Left lung (tissue), 4 donors: ENCODE measurements at regions not wholly inside any gene's neighbourhood (a gene's known extent, or its start where the extent isn't known, plus 50 kb on each side); places are given as distances from the start of the nearest gene placed in this dataset.

ENCODE experiments used
- ATAC-seq: fragments of 200-7000 bp; cut with Tn5 transposase; one replicate; pipeline ENCODE4 v1.9.1; 2020; ENCODE audit warnings: moderate library complexity
- DNase-seq, 4 donors: peaks; one replicate each; pipeline ENCODE4 v3.0.0-alpha.2; 2013 to 2020
- H3K27ac ChIP-seq, 2 donors: fragments of 200-600 bp; sonication (generic) in 1 of 2; one replicate each; pipeline versions ENCODE4 v1.5.0 to v1.8.0; 2020 to 2021
- H3K27me3 ChIP-seq, 2 donors: fragments of 200-600 bp; sonication (generic) in 1 of 2; one replicate each; pipeline versions ENCODE4 v1.5.0 to v1.8.0; 2020 to 2021
- H3K36me3 ChIP-seq, 2 donors: fragments of 200-600 bp; sonication (generic) in 1 of 2; one replicate each; pipeline versions ENCODE4 v1.5.0 to v1.8.0; 2020 to 2021
- H3K4me1 ChIP-seq, 2 donors: fragments of 200-600 bp; one replicate each; pipeline ENCODE4 v1.8.0; 2021
- H3K4me3 ChIP-seq, 2 donors: fragments of 200-600 bp; sonication (generic) in 1 of 2; one replicate each; pipeline versions ENCODE4 v1.5.0 to v1.8.0; 2020 to 2021; ENCODE audit warnings: mild to moderate bottlenecking in 1 of 2
- H3K9me3 ChIP-seq, 2 donors: fragments of 200-600 bp; sonication (generic) in 1 of 2; one replicate each; pipeline versions ENCODE4 v1.5.0 to v1.8.0; 2020 to 2021
- CTCF ChIP-seq, 2 donors: fragments of 200-600 bp; sonication (generic) in 1 of 2; IDR thresholded peaks; one replicate each; pipeline versions ENCODE4 v1.5.0 to v1.8.0; 2021; ENCODE audit warnings: antibody characterized with exemption in 2 of 2
- intact Hi-C, 2 donors: fragments of 100-400 bp; cut with DNase I; formaldehyde crosslinking; loops; one replicate each; pipeline versions ENCODE4 v1.11.2 to v1.14.2; 2022
- donor health status: DM: no; HTN: yes; CAD: no.
- donor health status: DM: no; HTN: no; CAD: no.

GRCh38 chr10:29035721-29036120 lies 253.1 kb upstream of the LYZL1 start:
- DNase-seq (no peak), ATAC-seq (no peak)

GRCh38 chr10:29037348-29038113 lies 251.3 kb upstream of the LYZL1 start:
- no peaks in the 10 kb centered on the region for H3K9me3 ChIP-seq
- no peak for DNase-seq
- H3K36me3 ChIP-seq: no peaks in the 10 kb centered on the region
- TF ChIP-seq CTCF (IDR thresholded peaks at IDR 0.05): no peak
- intact Hi-C loops: no loop called here
- no peak overlapping the region for H3K4me3 ChIP-seq
- no peak overlapping the region for H3K27ac ChIP-seq
- no peak for ATAC-seq
- no peaks in the 10 kb centered on the region for H3K4me1 ChIP-seq
- no peaks in the 10 kb centered on the region for H3K27me3 ChIP-seq

More at GRCh38 chr10:29035721-29036120, 253.1 kb upstream of the LYZL1 start:
- H3K4me1 ChIP-seq: no peaks in the 10 kb centered on the region
- H3K36me3 ChIP-seq: no peaks in the 10 kb centered on the region
- TF ChIP-seq CTCF (IDR thresholded peaks at IDR 0.05): no peak
- H3K27me3 ChIP-seq: no peaks in the 10 kb centered on the region
- H3K9me3 ChIP-seq: no peaks in the 10 kb centered on the region
- H3K27ac ChIP-seq: no peak overlapping the region
- H3K4me3 ChIP-seq: no peak overlapping the region
- intact Hi-C loops: no loop called here

GRCh38 chr10:29039091-29039490 lies 249.8 kb upstream of the LYZL1 start:
- no peak overlapping the region for H3K4me3 ChIP-seq
- intact Hi-C loops: no loop called here
- ATAC-seq (no peak), DNase-seq (no peak)
- H3K9me3 ChIP-seq: no peaks in the 10 kb centered on the region
- no peak for TF ChIP-seq CTCF (IDR thresholded peaks at IDR 0.05)
- H3K27ac ChIP-seq: no peak overlapping the region
- no peaks in the 10 kb centered on the region for H3K4me1 ChIP-seq
- no peaks in the 10 kb centered on the region for H3K27me3 ChIP-seq
- H3K36me3 ChIP-seq: no peaks in the 10 kb centered on the region

- intact Hi-C loops: no loop called here
- no peaks in the 10 kb centered on the region for H3K9me3 ChIP-seq
- TF ChIP-seq CTCF (IDR thresholded peaks at IDR 0.05): no peak
- no peaks in the 10 kb centered on the region for H3K27me3 ChIP-seq
- ATAC-seq (peak; percentile 16), DNase-seq (no peak)
- H3K36me3 ChIP-seq: no peaks in the 10 kb centered on the region
- no peak overlapping the region for H3K27ac ChIP-seq
- no peaks in the 10 kb centered on the region for H3K4me1 ChIP-seq
- no peak overlapping the region for H3K4me3 ChIP-seq
Measured at GRCh38 chr10:29039677-29040189, 249.1 kb upstream of the LYZL1 start.

- no peak for TF ChIP-seq CTCF (IDR thresholded peaks at IDR 0.05)
- Histone ChIP-seq H3K27ac (no peak overlapping the region), H3K27me3 (no peaks in the 10 kb centered on the region), H3K9me3 (no peaks in the 10 kb centered on the region), H3K36me3 (no peaks in the 10 kb centered on the region), H3K4me3 (no peak overlapping the region), H3K4me1 (no peaks in the 10 kb centered on the region)
- intact Hi-C loops: no loop called here
- ATAC-seq (no peak), DNase-seq (peak in 1 of 4 donors; percentile 27)
Measured at GRCh38 chr10:29041616-29042015, 247.3 kb upstream of the LYZL1 start.
